ENCODE measurements at regions not wholly inside any gene's neighbourhood (a gene's known extent, or its start where the extent isn't known, plus 50 kb on each side); places are given as distances from the start of the nearest gene placed in this dataset.

- TF ChIP-seq CBX5 (IDR thresholded peaks at IDR 0.05; ENCODE audit: low read depth, low read length) (no peak), BRCA1 (IDR thresholded peaks at IDR 0.05; ENCODE audit: low read depth, low read length) (no peak), YY1 (IDR thresholded peaks at IDR 0.05; ENCODE audit: low read depth, low read length) (no peak), KDM5A (IDR thresholded peaks at IDR 0.05; ENCODE audit: low read length) (no peak), EGR1 (IDR thresholded peaks at IDR 0.05; ENCODE audit: borderline replicate concordance, low read depth, low read length) (no peak), TCF12 (IDR thresholded peaks at IDR 0.05; ENCODE audit: low read depth, low read length) (peak; percentile 78; the same call in 1 of the 2 replicates), SIN3A (conservative IDR thresholded peaks at IDR 0.05 in 1 of 2, IDR thresholded peaks at IDR 0.05 in 1 of 2; ENCODE audit: low read depth in 1 of 2, low read length in 2 of 2) (no peak), TAF1 (IDR thresholded peaks at IDR 0.05; ENCODE audit: low read depth, low read length) (no peak), SP4 (IDR thresholded peaks at IDR 0.05; ENCODE audit: low read length) (no peak), KDM1A (IDR thresholded peaks at IDR 0.05; ENCODE audit: borderline replicate concordance, low read length) (no peak)
- TF ChIP-seq, protein P1, sequence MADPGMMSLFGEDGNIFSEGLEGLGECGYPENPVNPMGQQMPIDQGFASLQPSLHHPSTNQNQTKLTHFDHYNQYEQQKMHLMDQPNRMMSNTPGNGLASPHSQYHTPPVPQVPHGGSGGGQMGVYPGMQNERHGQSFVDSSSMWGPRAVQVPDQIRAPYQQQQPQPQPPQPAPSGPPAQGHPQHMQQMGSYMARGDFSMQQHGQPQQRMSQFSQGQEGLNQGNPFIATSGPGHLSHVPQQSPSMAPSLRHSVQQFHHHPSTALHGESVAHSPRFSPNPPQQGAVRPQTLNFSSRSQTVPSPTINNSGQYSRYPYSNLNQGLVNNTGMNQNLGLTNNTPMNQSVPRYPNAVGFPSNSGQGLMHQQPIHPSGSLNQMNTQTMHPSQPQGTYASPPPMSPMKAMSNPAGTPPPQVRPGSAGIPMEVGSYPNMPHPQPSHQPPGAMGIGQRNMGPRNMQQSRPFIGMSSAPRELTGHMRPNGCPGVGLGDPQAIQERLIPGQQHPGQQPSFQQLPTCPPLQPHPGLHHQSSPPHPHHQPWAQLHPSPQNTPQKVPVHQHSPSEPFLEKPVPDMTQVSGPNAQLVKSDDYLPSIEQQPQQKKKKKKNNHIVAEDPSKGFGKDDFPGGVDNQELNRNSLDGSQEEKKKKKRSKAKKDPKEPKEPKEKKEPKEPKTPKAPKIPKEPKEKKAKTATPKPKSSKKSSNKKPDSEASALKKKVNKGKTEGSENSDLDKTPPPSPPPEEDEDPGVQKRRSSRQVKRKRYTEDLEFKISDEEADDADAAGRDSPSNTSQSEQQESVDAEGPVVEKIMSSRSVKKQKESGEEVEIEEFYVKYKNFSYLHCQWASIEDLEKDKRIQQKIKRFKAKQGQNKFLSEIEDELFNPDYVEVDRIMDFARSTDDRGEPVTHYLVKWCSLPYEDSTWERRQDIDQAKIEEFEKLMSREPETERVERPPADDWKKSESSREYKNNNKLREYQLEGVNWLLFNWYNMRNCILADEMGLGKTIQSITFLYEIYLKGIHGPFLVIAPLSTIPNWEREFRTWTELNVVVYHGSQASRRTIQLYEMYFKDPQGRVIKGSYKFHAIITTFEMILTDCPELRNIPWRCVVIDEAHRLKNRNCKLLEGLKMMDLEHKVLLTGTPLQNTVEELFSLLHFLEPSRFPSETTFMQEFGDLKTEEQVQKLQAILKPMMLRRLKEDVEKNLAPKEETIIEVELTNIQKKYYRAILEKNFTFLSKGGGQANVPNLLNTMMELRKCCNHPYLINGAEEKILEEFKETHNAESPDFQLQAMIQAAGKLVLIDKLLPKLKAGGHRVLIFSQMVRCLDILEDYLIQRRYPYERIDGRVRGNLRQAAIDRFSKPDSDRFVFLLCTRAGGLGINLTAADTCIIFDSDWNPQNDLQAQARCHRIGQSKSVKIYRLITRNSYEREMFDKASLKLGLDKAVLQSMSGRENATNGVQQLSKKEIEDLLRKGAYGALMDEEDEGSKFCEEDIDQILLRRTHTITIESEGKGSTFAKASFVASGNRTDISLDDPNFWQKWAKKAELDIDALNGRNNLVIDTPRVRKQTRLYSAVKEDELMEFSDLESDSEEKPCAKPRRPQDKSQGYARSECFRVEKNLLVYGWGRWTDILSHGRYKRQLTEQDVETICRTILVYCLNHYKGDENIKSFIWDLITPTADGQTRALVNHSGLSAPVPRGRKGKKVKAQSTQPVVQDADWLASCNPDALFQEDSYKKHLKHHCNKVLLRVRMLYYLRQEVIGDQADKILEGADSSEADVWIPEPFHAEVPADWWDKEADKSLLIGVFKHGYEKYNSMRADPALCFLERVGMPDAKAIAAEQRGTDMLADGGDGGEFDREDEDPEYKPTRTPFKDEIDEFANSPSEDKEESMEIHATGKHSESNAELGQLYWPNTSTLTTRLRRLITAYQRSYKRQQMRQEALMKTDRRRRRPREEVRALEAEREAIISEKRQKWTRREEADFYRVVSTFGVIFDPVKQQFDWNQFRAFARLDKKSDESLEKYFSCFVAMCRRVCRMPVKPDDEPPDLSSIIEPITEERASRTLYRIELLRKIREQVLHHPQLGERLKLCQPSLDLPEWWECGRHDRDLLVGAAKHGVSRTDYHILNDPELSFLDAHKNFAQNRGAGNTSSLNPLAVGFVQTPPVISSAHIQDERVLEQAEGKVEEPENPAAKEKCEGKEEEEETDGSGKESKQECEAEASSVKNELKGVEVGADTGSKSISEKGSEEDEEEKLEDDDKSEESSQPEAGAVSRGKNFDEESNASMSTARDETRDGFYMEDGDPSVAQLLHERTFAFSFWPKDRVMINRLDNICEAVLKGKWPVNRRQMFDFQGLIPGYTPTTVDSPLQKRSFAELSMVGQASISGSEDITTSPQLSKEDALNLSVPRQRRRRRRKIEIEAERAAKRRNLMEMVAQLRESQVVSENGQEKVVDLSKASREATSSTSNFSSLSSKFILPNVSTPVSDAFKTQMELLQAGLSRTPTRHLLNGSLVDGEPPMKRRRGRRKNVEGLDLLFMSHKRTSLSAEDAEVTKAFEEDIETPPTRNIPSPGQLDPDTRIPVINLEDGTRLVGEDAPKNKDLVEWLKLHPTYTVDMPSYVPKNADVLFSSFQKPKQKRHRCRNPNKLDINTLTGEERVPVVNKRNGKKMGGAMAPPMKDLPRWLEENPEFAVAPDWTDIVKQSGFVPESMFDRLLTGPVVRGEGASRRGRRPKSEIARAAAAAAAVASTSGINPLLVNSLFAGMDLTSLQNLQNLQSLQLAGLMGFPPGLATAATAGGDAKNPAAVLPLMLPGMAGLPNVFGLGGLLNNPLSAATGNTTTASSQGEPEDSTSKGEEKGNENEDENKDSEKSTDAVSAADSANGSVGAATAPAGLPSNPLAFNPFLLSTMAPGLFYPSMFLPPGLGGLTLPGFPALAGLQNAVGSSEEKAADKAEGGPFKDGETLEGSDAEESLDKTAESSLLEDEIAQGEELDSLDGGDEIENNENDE (IDR thresholded peaks at IDR 0.05; ENCODE audit: insufficient replicate concordance, low read length): peak; percentile 45
Measured at GRCh38 chr7:70856901-70857630, 274.9 kb upstream of the GALNT17 start (continued).

Measured in H1 (cell line).